Muscle layer of duodenum (tissue), 2 donors: ENCODE measurements at regions not wholly inside any gene's neighbourhood (a gene's known extent, or its start where the extent isn't known, plus 50 kb on each side); places are given as distances from the start of the nearest gene placed in this dataset.
A peak's percentile ranks its signal among the peaks of the same experiment; 100 is the strongest.

Experiments used
- H3K27ac ChIP-seq: one replicate; pipeline ENCODE4 v1.7.0; 2013; ENCODE audit warnings: mild to moderate bottlenecking, low read length
- H3K27me3 ChIP-seq: one replicate; pipeline ENCODE4 v1.7.0; 2013; ENCODE audit warnings: low read depth, mild to moderate bottlenecking, control low read depth, low read length
- H3K36me3 ChIP-seq, 2 donors: one replicate each; pipeline ENCODE4 v1.7.0; 2013; ENCODE audit warnings: low read length in 2 of 2, control low read depth in 1 of 2, mild to moderate bottlenecking in 1 of 2; ENCODE audit not compliant: insufficient read depth in 2 of 2, control insufficient read depth in 1 of 2
- H3K4me1 ChIP-seq, 2 donors: one replicate each; pipeline ENCODE4 v1.7.0; 2013; ENCODE audit warnings: low read length in 2 of 2, mild to moderate bottlenecking in 2 of 2, control low read depth in 1 of 2, moderate library complexity in 1 of 2; ENCODE audit not compliant: insufficient read depth in 2 of 2, control insufficient read depth in 1 of 2
- H3K4me3 ChIP-seq, 2 donors: one replicate each; pipeline ENCODE4 v1.7.0; 2013; ENCODE audit warnings: low read length in 2 of 2, low read depth in 1 of 2, mild to moderate bottlenecking in 1 of 2
- H3K9me3 ChIP-seq, 2 donors: one replicate each; pipeline ENCODE4 v1.7.0; 2013; ENCODE audit warnings: low read length in 2 of 2, control low read depth in 1 of 2, mild to moderate bottlenecking in 1 of 2; ENCODE audit not compliant: control insufficient read depth in 1 of 2
- donor health status: healthy.

DNA sequence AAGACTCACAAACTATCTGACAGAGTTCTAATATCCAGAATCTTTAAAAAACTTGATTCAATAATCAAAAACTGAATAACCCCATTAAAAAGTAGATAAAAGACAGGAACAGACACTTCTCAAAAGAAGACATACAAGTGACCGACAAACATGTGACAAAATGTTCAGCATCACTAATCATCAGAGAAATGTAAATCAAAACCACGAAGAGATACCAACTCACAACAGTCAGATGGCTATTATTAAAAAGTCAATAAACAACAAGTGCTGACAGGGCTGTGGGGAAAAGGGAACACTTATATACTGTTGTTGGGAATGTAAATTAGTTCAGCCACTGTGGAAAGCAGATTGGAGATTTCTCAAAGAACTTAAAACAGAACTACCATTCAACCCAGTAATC lies 138.1 kb upstream of the RASGEF1B start:
- Histone ChIP-seq H3K27me3 (no peaks in the 10 kb centered on the region), H3K9me3 (no peaks in the 10 kb centered on the region), H3K4me1 (no peaks in the 10 kb centered on the region), H3K4me3 (no peak overlapping the region), H3K27ac (no peak overlapping the region), H3K36me3 (no peaks in the 10 kb centered on the region)

DNA sequence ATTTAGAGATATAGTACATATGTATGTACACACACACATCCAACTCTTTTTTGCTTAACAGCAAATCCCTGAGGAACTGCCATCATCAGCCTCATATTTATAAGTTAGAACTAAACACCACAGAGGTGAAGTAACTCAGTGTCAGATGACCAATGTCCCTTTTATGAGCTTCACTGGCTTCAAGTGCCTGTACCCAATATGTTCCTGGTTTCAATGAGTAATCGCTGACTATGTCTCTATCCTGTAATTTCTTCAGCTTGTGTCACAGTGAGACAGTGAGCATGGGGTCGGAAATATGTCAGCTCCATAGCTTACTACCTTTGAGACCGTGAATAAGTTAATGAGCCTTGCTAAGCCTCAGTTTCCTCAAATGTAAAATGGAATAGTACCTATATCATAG lies 136.2 kb upstream of the RASGEF1B start:
- Histone ChIP-seq H3K36me3 (no peaks in the 10 kb centered on the region), H3K4me3 (no peak overlapping the region), H3K9me3 (no peaks in the 10 kb centered on the region), H3K4me1 (no peaks in the 10 kb centered on the region), H3K27ac (no peak overlapping the region), H3K27me3 (no peaks in the 10 kb centered on the region)

- Histone ChIP-seq H3K4me3 (no peak overlapping the region), H3K27me3 (no peaks in the 10 kb centered on the region), H3K27ac (no peak overlapping the region), H3K36me3 (no peaks in the 10 kb centered on the region), H3K9me3 (no peaks in the 10 kb centered on the region), H3K4me1 (no peaks in the 10 kb centered on the region)
Observed at GRCh38 chr4:81606801-81607501, 135.2 kb upstream of the RASGEF1B start.

GRCh38 chr4:81606166-81606565 lies 134.5 kb upstream of the RASGEF1B start:
- Histone ChIP-seq H3K27me3 (no peaks in the 10 kb centered on the region), H3K4me3 (no peak overlapping the region), H3K27ac (no peak overlapping the region), H3K36me3 (no peaks in the 10 kb centered on the region), H3K9me3 (no peaks in the 10 kb centered on the region), H3K4me1 (peaks cover 0 to 3% of the 10 kb centered on the region in 2 donors)

DNA sequence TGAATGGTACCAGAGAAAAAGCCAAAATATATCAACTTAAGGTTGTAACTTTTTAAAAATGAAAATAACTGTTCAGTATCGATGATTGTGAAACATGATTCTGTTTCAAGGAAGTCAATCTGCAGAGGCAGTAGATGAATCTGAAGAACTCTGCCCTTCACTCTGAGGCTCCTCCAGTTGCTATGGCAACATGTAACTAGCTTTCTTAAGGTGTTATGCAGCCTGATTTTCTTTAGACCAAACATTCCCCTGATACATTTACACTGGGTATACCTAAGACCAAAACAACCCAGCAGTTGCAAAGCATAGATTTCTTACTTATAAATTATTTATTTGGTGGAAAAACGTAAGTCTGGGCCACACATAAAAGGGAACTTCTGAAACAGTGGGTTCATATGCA lies 133.6 kb upstream of the RASGEF1B start:
- H3K27me3 ChIP-seq: no peaks in the 10 kb centered on the region
- no peak overlapping the region for H3K4me3 ChIP-seq
- H3K4me1 ChIP-seq: peaks cover 6 to 12% of the 10 kb centered on the region in 2 donors
- no peaks in the 10 kb centered on the region for H3K9me3 ChIP-seq
- no peaks in the 10 kb centered on the region for H3K36me3 ChIP-seq
- H3K27ac ChIP-seq: no peak overlapping the region

GRCh38 chr4:81604683-81605218 lies 133.0 kb upstream of the RASGEF1B start:
- no peak overlapping the region for H3K27ac ChIP-seq
- H3K36me3 ChIP-seq: no peaks in the 10 kb centered on the region
- no peak overlapping the region for H3K4me3 ChIP-seq
- H3K4me1 ChIP-seq: peaks cover 6 to 17% of the 10 kb centered on the region in 2 donors
- H3K9me3 ChIP-seq: no peaks in the 10 kb centered on the region
- no peaks in the 10 kb centered on the region for H3K27me3 ChIP-seq

DNA sequence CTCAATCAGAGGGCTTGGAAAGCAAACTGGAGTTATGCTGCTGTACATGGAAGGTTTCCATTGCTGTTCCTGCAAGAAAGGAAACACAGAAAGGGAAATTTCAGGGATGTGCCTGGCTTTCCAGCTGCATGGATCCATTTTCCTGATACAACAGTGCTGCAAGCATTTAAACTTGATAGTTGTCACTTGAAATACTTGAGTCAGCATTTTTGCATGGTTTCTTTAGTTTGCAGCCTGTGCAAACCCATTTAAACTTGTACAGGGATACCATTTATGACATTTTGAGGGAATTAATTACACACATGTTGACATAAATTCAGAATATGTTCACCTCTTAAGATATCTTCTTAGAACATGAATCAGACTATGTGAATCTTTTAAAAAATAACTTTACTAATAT lies 131.1 kb upstream of the RASGEF1B start:
- Histone ChIP-seq H3K4me3 (no peak overlapping the region), H3K9me3 (no peaks in the 10 kb centered on the region), H3K4me1 (peaks cover 6 to 28% of the 10 kb centered on the region in 2 donors), H3K27me3 (no peaks in the 10 kb centered on the region), H3K27ac (no peak overlapping the region), H3K36me3 (no peaks in the 10 kb centered on the region)

GRCh38 chr4:81601358-81601694 lies 129.6 kb upstream of the RASGEF1B start:
- no peaks in the 10 kb centered on the region for H3K9me3 ChIP-seq
- H3K27ac ChIP-seq: no peak overlapping the region
- H3K27me3 ChIP-seq: no peaks in the 10 kb centered on the region
- no peak overlapping the region for H3K4me3 ChIP-seq
- no peaks in the 10 kb centered on the region for H3K36me3 ChIP-seq
- peaks cover 6 to 28% of the 10 kb centered on the region in 2 donors for H3K4me1 ChIP-seq

- H3K4me1 ChIP-seq: peaks cover 9 to 33% of the 10 kb centered on the region in 2 donors
- no peaks in the 10 kb centered on the region for H3K27me3 ChIP-seq
- H3K9me3 ChIP-seq: no peaks in the 10 kb centered on the region
- H3K27ac ChIP-seq: peak overlapping the region; percentile 7
- H3K36me3 ChIP-seq: no peaks in the 10 kb centered on the region
- H3K4me3 ChIP-seq: no peak overlapping the region
Observed at GRCh38 chr4:81600520-81601357, 129.0 kb upstream of the RASGEF1B start.

- no peak overlapping the region for H3K4me3 ChIP-seq
- peaks cover 9 to 33% of the 10 kb centered on the region in 2 donors for H3K4me1 ChIP-seq
- no peaks in the 10 kb centered on the region for H3K9me3 ChIP-seq
- H3K36me3 ChIP-seq: no peaks in the 10 kb centered on the region
- no peaks in the 10 kb centered on the region for H3K27me3 ChIP-seq
- H3K27ac ChIP-seq: no peak overlapping the region
Observed at GRCh38 chr4:81599742-81600380, 128.2 kb upstream of the RASGEF1B start.
